ENCODE measurements at regions not wholly inside any gene's neighbourhood (a gene's known extent, or its start where the extent isn't known, plus 50 kb on each side); places are given as distances from the start of the nearest gene placed in this dataset.

- TF ChIP-seq CTCF (IDR thresholded peaks at IDR 0.05) (no peak), EZH2phosphoT487 (IDR thresholded peaks at IDR 0.05) (no peak)
These were observed 175.0 kb downstream of the FAM43A start for GRCh38 chr3:194860725-194861124.
